PFSK-1 (cell line): ENCODE measurements at regions not wholly inside any gene's neighbourhood (a gene's known extent, or its start where the extent isn't known, plus 50 kb on each side); places are given as distances from the start of the nearest gene placed in this dataset.

Source experiments
- FOXP2 ChIP-seq: optimal IDR thresholded peaks from 2 replicates; pipeline ENCODE3; 2011; ENCODE audit warnings: borderline replicate concordance, control low read depth, inconsistent platforms; ENCODE audit not compliant: insufficient read depth; ENCODE audit errors: extremely low read length, extremely low read depth
- POLR2AphosphoS5 ChIP-seq: IDR thresholded peaks from 2 replicates; pipeline ENCODE4 v1.6.1; 2012; ENCODE audit warnings: low read depth, mild to moderate bottlenecking, control low read depth, low read length, moderate library complexity
- REST ChIP-seq, 2 experiments: IDR thresholded peaks; 2 replicates each; pipeline versions ENCODE4 v1.6.1 to v1.8.0; 2011 to 2012; ENCODE audit warnings: low read depth in 2 of 2, low read length in 2 of 2, control low read depth in 1 of 2, inconsistent platforms in 1 of 2, mild to moderate bottlenecking in 1 of 2, moderate library complexity in 1 of 2; ENCODE audit not compliant: insufficient read depth in 1 of 2
- SIN3A ChIP-seq: IDR thresholded peaks from 2 replicates; pipeline ENCODE4 v1.6.1; 2012; ENCODE audit warnings: mild to moderate bottlenecking, low read length, moderate library complexity, borderline replicate concordance; ENCODE audit not compliant: insufficient read depth
- TAF1 ChIP-seq: IDR thresholded peaks from 2 replicates; pipeline ENCODE4 v1.6.1; 2012; ENCODE audit warnings: low read length, control low read depth, borderline replicate concordance; ENCODE audit not compliant: insufficient read depth

DNA sequence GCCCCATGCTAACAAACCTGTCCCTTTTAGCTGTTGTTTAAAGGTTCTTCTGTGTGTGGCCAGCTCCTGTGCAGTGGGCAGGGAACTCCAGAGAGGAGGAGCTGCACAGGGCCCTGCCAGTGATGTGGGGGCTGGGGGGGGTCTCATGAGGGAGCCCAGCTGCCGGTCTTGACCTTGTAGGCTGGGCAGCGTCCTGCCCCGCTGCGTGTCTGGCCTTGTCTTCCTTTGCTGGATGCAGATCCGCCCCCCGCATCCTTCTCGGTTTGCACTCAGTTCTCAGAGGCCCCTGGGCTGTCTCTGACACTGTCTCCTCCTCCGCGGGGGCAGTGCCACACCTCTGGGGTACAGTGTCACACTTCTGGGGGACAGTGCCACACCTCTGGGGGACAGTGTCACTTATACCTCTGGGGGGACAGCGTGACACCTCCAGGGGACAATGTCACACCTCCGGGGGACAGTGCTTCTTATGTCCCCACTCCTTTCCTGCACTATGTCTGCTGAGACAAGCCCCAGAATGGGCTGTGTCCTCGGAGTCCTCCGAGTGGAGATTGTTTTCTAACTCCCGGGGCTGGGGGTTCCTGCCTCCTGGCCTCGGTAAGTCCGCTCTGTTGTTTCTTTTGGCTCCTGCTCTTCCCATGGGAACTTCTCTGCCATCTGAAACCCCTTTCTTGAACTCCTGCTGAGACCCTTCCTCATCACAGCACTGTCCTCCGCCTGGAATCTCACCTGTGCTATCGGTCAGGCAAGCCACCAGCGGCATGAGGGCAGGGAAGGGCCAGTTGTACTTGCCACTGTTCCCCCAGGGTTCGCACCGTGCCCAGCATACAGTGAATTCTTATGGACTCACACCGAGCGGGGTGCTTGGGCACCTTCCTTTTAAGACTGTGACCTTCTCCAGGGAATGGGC lies 788.3 kb downstream of the TBC1D22A start:
- TF ChIP-seq SIN3A = no peak
- no peak for TF ChIP-seq REST (IDR thresholded peaks at IDR 0.05; ENCODE audit: insufficient read depth in 1 of 2, low read depth in 2 of 2, low read length in 2 of 2)
- no peak for TF ChIP-seq FOXP2
- TF ChIP-seq POLR2AphosphoS5 = no peak
- TF ChIP-seq TAF1 = no peak

DNA sequence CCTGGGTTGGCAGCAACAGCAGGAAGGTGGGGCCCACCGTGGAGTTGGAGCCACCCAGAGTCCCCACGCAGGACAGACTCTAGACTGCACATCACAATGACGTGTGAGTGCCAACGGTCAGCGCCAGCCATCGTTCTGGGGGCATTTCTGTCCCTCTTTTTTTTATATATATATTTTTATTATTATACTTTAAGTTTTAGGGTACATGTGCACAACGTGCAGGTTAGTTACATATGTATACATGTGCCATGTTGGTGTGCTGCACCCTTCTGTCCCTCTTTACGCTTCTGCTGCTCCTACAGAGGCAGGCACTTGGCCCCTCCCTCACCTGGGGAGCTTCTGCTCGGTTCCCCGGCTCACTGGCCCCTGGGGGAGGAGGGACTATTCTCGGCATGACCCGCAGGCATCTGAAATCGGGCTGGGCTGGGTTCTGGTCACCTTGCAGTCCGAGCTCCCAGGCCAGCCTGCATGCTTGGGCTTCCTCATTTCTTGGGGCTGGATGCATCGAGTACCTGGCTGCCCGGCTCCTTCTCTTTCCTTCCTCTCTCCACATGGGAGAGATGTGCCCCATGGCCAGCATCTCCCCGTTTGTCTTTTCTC lies 787.4 kb downstream of the TBC1D22A start:
- no peak for TF ChIP-seq TAF1
- no peak for TF ChIP-seq REST (IDR thresholded peaks at IDR 0.05; ENCODE audit: insufficient read depth in 1 of 2, low read depth in 2 of 2, low read length in 2 of 2)
- TF ChIP-seq POLR2AphosphoS5 = no peak
- no peak for TF ChIP-seq SIN3A
- no peak for TF ChIP-seq FOXP2

DNA sequence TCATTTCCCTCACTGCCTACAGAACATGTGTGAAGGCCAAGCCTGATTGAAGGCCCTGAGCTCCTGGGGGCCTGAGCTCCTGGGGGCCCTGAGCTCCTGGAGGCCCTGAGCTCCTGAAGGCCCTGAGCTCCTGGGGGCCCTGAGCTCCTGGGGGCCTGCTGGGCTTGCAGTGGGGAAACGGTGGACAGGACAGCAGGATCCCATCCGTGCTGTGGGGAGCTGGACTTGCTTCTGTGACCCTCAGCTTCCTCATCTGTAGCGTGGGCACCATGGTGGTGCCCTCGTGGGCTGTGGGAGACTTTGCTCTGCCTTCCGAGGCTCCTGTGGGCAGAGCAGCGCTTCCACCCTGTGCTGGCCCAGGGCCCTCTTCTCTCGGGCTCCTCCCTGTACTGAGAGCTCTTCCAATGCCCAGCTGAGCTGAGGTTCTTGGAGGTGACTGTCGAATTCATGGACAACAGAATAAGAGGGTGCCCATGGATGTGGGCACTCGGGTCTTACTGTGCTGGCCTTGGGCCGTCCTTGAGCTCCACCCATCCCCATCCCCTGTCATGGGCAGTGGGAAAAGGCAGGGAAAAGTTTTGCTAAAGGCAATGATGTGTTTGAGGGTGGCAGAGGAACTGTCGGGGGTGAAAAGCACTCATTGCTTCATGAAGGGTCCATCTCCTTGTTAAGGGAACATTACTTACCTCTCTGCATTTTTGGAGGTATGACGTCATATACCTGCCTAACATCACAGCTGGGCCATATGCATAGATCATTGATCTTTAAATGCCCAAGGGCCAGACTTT lies 786.7 kb downstream of the TBC1D22A start:
- TF ChIP-seq POLR2AphosphoS5 (no peak), REST (IDR thresholded peaks at IDR 0.05; ENCODE audit: insufficient read depth in 1 of 2, low read depth in 2 of 2, low read length in 2 of 2) (no peak), SIN3A (no peak), TAF1 (no peak), FOXP2 (no peak)

- TF ChIP-seq POLR2AphosphoS5 (no peak), FOXP2 (no peak), REST (IDR thresholded peaks at IDR 0.05; ENCODE audit: insufficient read depth in 1 of 2, low read depth in 2 of 2, low read length in 2 of 2) (no peak), TAF1 (no peak), SIN3A (no peak)
Measured at GRCh38 chr22:47547881-47548650, 785.6 kb downstream of the TBC1D22A start.
